ENCODE measurements at regions not wholly inside any gene's neighbourhood (a gene's known extent, or its start where the extent isn't known, plus 50 kb on each side); places are given as distances from the start of the nearest gene placed in this dataset.

DNA sequence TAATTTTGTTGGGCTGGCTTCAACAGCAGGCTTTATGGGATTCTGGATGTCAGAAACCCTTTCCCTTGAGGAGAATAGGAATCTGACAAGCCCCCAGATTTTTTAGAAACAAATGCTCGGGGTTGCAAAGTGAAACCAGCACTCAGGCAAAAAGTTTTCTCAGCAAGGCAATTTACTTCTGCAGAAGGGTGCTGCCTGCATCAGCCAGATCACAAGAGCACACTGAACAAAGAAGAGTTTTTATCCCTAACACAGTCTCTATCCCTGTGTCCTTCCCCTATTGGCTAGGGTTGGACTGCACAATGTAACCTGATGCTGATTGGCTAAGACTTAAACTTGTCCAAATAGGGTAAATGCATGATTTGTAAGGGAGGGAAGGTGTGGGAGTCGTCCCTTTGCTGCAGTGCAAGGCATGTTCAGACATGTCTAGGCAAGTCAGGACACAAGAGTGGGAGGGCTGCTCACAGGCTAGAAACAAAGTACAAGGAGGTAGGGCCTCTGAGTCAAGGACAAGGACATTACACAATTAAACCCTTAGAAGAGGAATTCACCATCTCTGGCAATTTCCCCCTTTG, 175.8 kb downstream of the CCNG2 start:
- Histone ChIP-seq H3K9me3 (peaks cover 0 to 21% (median 19%) of the 10 kb centered on the region in 3 donors), H3K36me3 (no peaks in the 10 kb centered on the region), H3K27ac (no peak overlapping the region), H3K27me3 (no peaks in the 10 kb centered on the region), H3K4me1 (no peaks in the 10 kb centered on the region), H3K4me3 (no peak overlapping the region)
- intact Hi-C loops (cut with DNase I; ENCODE audit: low total_unique reads), result no loop called here
- no peak for DNase-seq
- no peak for TF ChIP-seq CTCF (IDR thresholded peaks at IDR 0.05)

DNA sequence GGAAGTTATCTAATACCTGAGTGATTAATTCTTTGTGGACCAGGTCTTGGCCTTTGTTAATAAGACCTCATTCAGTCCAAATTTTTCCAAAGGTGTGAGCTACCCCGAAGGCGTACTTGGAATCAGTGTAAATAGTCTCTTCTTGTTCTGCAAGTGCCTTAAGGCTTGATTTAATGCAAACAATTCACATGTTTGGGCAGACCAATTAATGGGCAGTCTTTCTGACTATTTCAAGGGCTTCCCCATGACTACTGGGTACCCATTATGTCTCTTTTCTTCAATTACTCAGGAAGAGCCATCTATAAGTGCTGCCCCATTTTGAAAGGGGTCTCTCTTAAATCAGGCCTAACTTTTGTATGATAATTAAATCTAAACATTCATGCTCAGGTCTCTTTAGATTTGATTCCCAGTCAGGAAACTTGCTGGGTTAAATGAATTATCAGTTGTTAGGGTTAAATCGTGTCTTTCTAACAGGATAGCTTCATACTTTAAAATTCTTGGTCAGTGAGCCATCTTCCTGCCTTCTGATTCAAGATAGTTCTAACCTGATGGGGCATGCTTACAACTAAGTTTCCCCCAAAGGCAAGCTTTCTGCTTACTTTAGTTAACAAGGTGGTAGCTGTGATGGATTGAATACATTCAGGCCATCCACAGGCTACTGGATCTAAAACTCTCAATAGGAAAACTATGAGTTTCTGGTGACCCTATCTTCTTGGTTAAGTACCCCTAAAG, 179.6 kb downstream of the CCNG2 start:
- Histone ChIP-seq H3K27me3 (no peaks in the 10 kb centered on the region), H3K27ac (no peak overlapping the region), H3K9me3 (peaks cover 0 to 22% (median 21%) of the 10 kb centered on the region in 3 donors), H3K4me3 (no peak overlapping the region), H3K4me1 (no peaks in the 10 kb centered on the region), H3K36me3 (no peaks in the 10 kb centered on the region)
- intact Hi-C loops (cut with DNase I; ENCODE audit: low total_unique reads), result no loop called here
- TF ChIP-seq CTCF (IDR thresholded peaks at IDR 0.05), result no peak
- DNase-seq, result no peak

GRCh38 chr4:77342170-77342810, 185.3 kb downstream of the CCNG2 start:
- intact Hi-C loops (cut with DNase I; ENCODE audit: low total_unique reads), result no loop called here
- Histone ChIP-seq H3K4me1 (no peaks in the 10 kb centered on the region), H3K9me3 (peaks cover 0 to 13% (median 8%) of the 10 kb centered on the region in 3 donors), H3K4me3 (no peak overlapping the region), H3K27ac (no peak overlapping the region), H3K36me3 (no peaks in the 10 kb centered on the region), H3K27me3 (no peaks in the 10 kb centered on the region)
- no peak for TF ChIP-seq CTCF (IDR thresholded peaks at IDR 0.05)
- DNase-seq, result no peak

DNA sequence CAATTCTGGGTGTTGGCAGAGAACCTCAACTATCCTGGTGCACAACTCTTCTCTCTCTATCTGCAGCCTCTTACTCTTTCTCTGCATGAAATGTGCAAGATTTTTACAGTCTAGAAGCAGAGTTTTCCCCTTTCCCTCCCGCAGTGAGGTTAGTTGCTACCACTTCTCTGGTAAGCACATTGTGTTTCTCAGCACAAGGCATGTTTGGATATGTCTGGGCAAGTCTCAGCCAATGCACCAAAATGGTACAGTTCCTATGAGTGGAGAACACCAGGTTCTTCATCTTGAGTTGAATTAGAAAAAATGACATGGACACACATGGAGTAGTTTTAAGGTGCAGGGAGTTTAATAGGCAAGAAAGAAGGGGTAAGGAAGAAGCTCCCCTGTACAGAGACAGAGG, 187.0 kb downstream of the CCNG2 start:
- no peak for TF ChIP-seq CTCF (IDR thresholded peaks at IDR 0.05)
- Histone ChIP-seq H3K9me3 (peaks cover 0 to 13% (median 8%) of the 10 kb centered on the region in 3 donors), H3K27me3 (no peaks in the 10 kb centered on the region), H3K36me3 (no peaks in the 10 kb centered on the region), H3K4me1 (no peaks in the 10 kb centered on the region), H3K4me3 (no peak overlapping the region), H3K27ac (no peak overlapping the region)
- intact Hi-C loops (cut with DNase I; ENCODE audit: low total_unique reads), result no loop called here
- no peak for DNase-seq

DNA sequence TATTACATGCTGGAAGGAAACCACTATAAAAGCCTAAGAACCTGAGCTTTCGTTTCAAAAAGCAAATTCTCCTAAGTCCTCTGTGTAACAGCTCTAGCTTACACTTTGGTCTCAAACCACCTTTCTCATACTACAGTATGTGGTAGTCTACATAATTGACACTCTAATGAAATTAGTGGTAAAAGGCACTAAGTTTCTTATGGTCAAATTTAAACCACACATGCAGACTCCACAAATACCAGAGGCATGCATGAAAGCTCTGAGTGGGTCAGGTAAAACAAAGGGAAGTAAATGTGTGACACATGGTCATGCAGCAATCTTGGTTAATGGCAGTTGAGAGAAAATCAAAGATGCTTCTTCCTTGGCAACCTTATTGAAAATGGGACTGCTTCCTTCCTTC, 187.8 kb downstream of the CCNG2 start:
- intact Hi-C loops (cut with DNase I; ENCODE audit: low total_unique reads), result no loop called here
- no peak overlapping the region for H3K4me3 ChIP-seq
- peaks cover 0 to 13% (median 8%) of the 10 kb centered on the region in 3 donors for H3K9me3 ChIP-seq
- H3K27me3 ChIP-seq, result no peaks in the 10 kb centered on the region
- H3K27ac ChIP-seq, result no peak overlapping the region
- TF ChIP-seq CTCF (IDR thresholded peaks at IDR 0.05), result no peak
- no peaks in the 10 kb centered on the region for H3K4me1 ChIP-seq
- DNase-seq, result no peak
- H3K36me3 ChIP-seq, result no peaks in the 10 kb centered on the region

Data from tibial artery (tissue), 4 donors.